Dedifferentiated amniotic fluid mesenchymal stem cell (primary cell): ENCODE measurements at regions not wholly inside any gene's neighbourhood (a gene's known extent, or its start where the extent isn't known, plus 50 kb on each side); places are given as distances from the start of the nearest gene placed in this dataset.

Experiments
- DNase-seq: peaks from one replicate; pipeline ENCODE4 v3.0.0-alpha.2; 2016; ENCODE audit errors: extremely low spot score

- no peak for DNase-seq
Measured at GRCh38 chr9:82613498-82613897, 449.4 kb downstream of the RASEF start.

- DNase-seq: no peak
Measured at GRCh38 chr9:82616545-82616944, 446.4 kb downstream of the RASEF start.

- DNase-seq: no peak
Measured at GRCh38 chr9:82621447-82621846, 441.5 kb downstream of the RASEF start.

GRCh38 chr9:82637368-82637767 lies 425.6 kb downstream of the RASEF start:
- no peak for DNase-seq

- DNase-seq: no peak
Measured at GRCh38 chr9:82645600-82645999, 417.3 kb downstream of the RASEF start.

GRCh38 chr9:82650368-82650767 lies 412.6 kb downstream of the RASEF start:
- DNase-seq: no peak

- DNase-seq: no peak
Measured at GRCh38 chr9:82651474-82651873, 411.5 kb downstream of the RASEF start.

GRCh38 chr9:82665324-82665723 lies 397.6 kb downstream of the RASEF start:
- no peak for DNase-seq

- no peak for DNase-seq
Measured at GRCh38 chr9:82668689-82669199, 394.2 kb downstream of the RASEF start.

GRCh38 chr9:82670000-82670399 lies 392.9 kb downstream of the RASEF start:
- no peak for DNase-seq

GRCh38 chr9:82670726-82671125 lies 392.2 kb downstream of the RASEF start:
- DNase-seq: no peak

GRCh38 chr9:82673201-82673600 lies 389.7 kb downstream of the RASEF start:
- DNase-seq: no peak

- DNase-seq: no peak
Measured at GRCh38 chr9:82673919-82674318, 389.0 kb downstream of the RASEF start.

- DNase-seq: no peak
Measured at GRCh38 chr9:82675102-82675501, 387.8 kb downstream of the RASEF start.

GRCh38 chr9:82675605-82676004 lies 387.3 kb downstream of the RASEF start:
- no peak for DNase-seq

GRCh38 chr9:82677086-82677485 lies 385.9 kb downstream of the RASEF start:
- DNase-seq: no peak

GRCh38 chr9:82679472-82679871 lies 383.5 kb downstream of the RASEF start:
- no peak for DNase-seq

GRCh38 chr9:82680179-82680935 lies 382.6 kb downstream of the RASEF start:
- DNase-seq: no peak

GRCh38 chr9:82681809-82682208 lies 381.1 kb downstream of the RASEF start:
- DNase-seq: no peak

- no peak for DNase-seq
Measured at GRCh38 chr9:82682431-82682830, 380.5 kb downstream of the RASEF start.

- no peak for DNase-seq
Measured at GRCh38 chr9:82695704-82696103, 367.2 kb downstream of the RASEF start.

GRCh38 chr9:82706786-82707185 lies 356.2 kb downstream of the RASEF start:
- DNase-seq: no peak

GRCh38 chr9:82716821-82717220 lies 346.1 kb downstream of the RASEF start:
- DNase-seq: no peak

- no peak for DNase-seq
Measured at GRCh38 chr9:82720515-82720914, 342.4 kb downstream of the RASEF start.
